Peyer's patch (tissue), 4 donors: ENCODE measurements at regions not wholly inside any gene's neighbourhood (a gene's known extent, or its start where the extent isn't known, plus 50 kb on each side); places are given as distances from the start of the nearest gene placed in this dataset.

ENCODE experiments used
- CTCF ChIP-seq, 6 experiments: fragments of 450-650 bp in 4 of 6; fragments of 200-600 bp in 2 of 6; sonication (generic) in 1 of 6; IDR thresholded peaks; one replicate each; pipeline ENCODE4 v1.5.1; 2017 to 2019; ENCODE audit warnings: antibody characterized with exemption in 6 of 6, mild to moderate bottlenecking in 3 of 6, moderate library complexity in 1 of 6
- POLR2A ChIP-seq, 2 donors: fragments of 450-650 bp; IDR thresholded peaks; one replicate each; pipeline ENCODE4 v1.5.1; 2017; ENCODE audit warnings: antibody characterized with exemption in 2 of 2, mild to moderate bottlenecking in 2 of 2, moderate library complexity in 2 of 2

- TF ChIP-seq CTCF (IDR thresholded peaks at IDR 0.05) (no peak), POLR2A (IDR thresholded peaks at IDR 0.05) (no peak)
Observed at GRCh38 chr5:36796155-36796554, 80.4 kb upstream of the NIPBL start.
